Adrenal gland (tissue), 9 donors: ENCODE measurements at regions not wholly inside any gene's neighbourhood (a gene's known extent, or its start where the extent isn't known, plus 50 kb on each side); places are given as distances from the start of the nearest gene placed in this dataset.

Source experiments
- DNase-seq, 7 donors: peaks; one replicate each; pipeline ENCODE4 v3.0.0-alpha.2; 2019 to 2020
- H3K27ac ChIP-seq, 5 donors: fragments of 200-600 bp; sonication (generic) in 4 of 5; 1 replicate in 3 of 5; 2 replicates in 2 of 5; pipeline versions ENCODE4 v1.5.1 to v1.8.0; 2016 to 2020; ENCODE audit warnings: mild to moderate bottlenecking in 1 of 5
- H3K27me3 ChIP-seq: fragments of 200-600 bp; 2 replicates; pipeline ENCODE4 v1.8.0; 2021
- H3K36me3 ChIP-seq, 2 donors: fragments of 200-600 bp; replicated peaks in 1 of 2; 1 replicate in 1 of 2; 2 replicates in 1 of 2; pipeline versions ENCODE4 v1.5.1 to v1.8.0; 2018 to 2022
- H3K4me1 ChIP-seq, 2 donors: fragments of 200-600 bp; replicated peaks in 1 of 2; 1 replicate in 1 of 2; 2 replicates in 1 of 2; pipeline versions ENCODE4 v1.5.1 to v1.8.0; 2018 to 2021
- H3K4me3 ChIP-seq, 4 donors: fragments of 200-600 bp; sonication (generic) in 3 of 4; one replicate each; pipeline ENCODE4 v1.5.1; 2016 to 2018
- H3K9me3 ChIP-seq, 3 donors: fragments of 200-600 bp; sonication (generic) in 1 of 3; replicated peaks in 1 of 3; 1 replicate in 2 of 3; 2 replicates in 1 of 3; pipeline versions ENCODE4 v1.5.1 to v1.8.0; 2016 to 2021
- CTCF ChIP-seq, 6 experiments: fragments of 450-650 bp in 4 of 6; fragments of 200-600 bp in 2 of 6; sonication (generic) in 1 of 6; IDR thresholded peaks; 1 replicate in 5 of 6; 2 replicates in 1 of 6; pipeline versions ENCODE4 v1.5.1 to v1.8.0; 2016 to 2021; ENCODE audit warnings: antibody characterized with exemption in 6 of 6, mild to moderate bottlenecking in 2 of 6, moderate library complexity in 1 of 6
- POLR2A ChIP-seq, 2 donors: fragments of 450-650 bp; IDR thresholded peaks; one replicate each; pipeline ENCODE4 v1.6.1; 2017; ENCODE audit warnings: antibody characterized with exemption in 2 of 2, mild to moderate bottlenecking in 2 of 2, moderate library complexity in 1 of 2
- WGBS, 4 donors: extraction: QIAGEN DNeasy Blood & Tissue Kit in 2 of 4; methylation state at CpG; one replicate each; pipeline versions ENCODE4 v1.1.5 to v1.1.7; 2013 to 2017; 5-methylcytosine and 5-hydroxymethylcytosine counted together
- intact Hi-C, 2 donors: fragments of 100-400 bp; cut with DNase I; formaldehyde crosslinking; loops; one replicate each; pipeline versions ENCODE4 v1.14.1 to v1.15.0; 2022 to 2023
- donor health status: healthy with polysubstance abuse.
- donor health status: Bipolar disorder and iron deficiency.
- donor health status: DM: yes; HTN: yes; CAD: no.
- donor health status: DM: no; HTN: no; CAD: no.
- donor health status: DM: no; HTN: no; CAD: no.

GRCh38 chrX:20511792-20512191, 245.1 kb upstream of the RPS6KA3 start:
- H3K4me3 ChIP-seq: no peak overlapping the region

GRCh38 chrX:20507901-20508620, 241.4 kb upstream of the RPS6KA3 start:
- Histone ChIP-seq H3K27me3 (peaks cover 18% of the 10 kb centered on the region), H3K4me1 (no peaks in the 10 kb centered on the region), H3K4me3 (no peak overlapping the region), H3K36me3 (no peaks in the 10 kb centered on the region), H3K27ac (no peak overlapping the region), H3K9me3 (no peaks in the 10 kb centered on the region)
- TF ChIP-seq CTCF (IDR thresholded peaks at IDR 0.05): no peak
- no peak for TF ChIP-seq POLR2A (IDR thresholded peaks at IDR 0.05)
- no peak for DNase-seq
- WGBS, 4 donors: 70 to 78% (median 75%) methylated on average over 2 of the region's 2 CpGs
- intact Hi-C loops: no loop called here

More at GRCh38 chrX:20511792-20512191, 245.1 kb upstream of the RPS6KA3 start:
- H3K36me3 ChIP-seq: no peaks in the 10 kb centered on the region
- WGBS, 4 donors: 64 to 82% (median 82%) methylated on average over 5 of the region's 5 CpGs
- DNase-seq: no peak
- H3K4me1 ChIP-seq: no peaks in the 10 kb centered on the region
- intact Hi-C loops: no loop called here
- TF ChIP-seq CTCF (IDR thresholded peaks at IDR 0.05) (no peak), POLR2A (IDR thresholded peaks at IDR 0.05) (no peak)
- no peak overlapping the region for H3K27ac ChIP-seq
- no peaks in the 10 kb centered on the region for H3K9me3 ChIP-seq
- peaks cover 12% of the 10 kb centered on the region for H3K27me3 ChIP-seq

- no peak for DNase-seq
- no peak overlapping the region for H3K27ac ChIP-seq
- no peak overlapping the region for H3K4me3 ChIP-seq
- intact Hi-C loops: no loop called here
- no peaks in the 10 kb centered on the region for H3K36me3 ChIP-seq
- TF ChIP-seq POLR2A (IDR thresholded peaks at IDR 0.05) (no peak), CTCF (IDR thresholded peaks at IDR 0.05) (no peak)
- H3K4me1 ChIP-seq: no peaks in the 10 kb centered on the region
- peaks cover 18% of the 10 kb centered on the region for H3K27me3 ChIP-seq
- no peaks in the 10 kb centered on the region for H3K9me3 ChIP-seq
Observed at GRCh38 chrX:20506739-20507138, 240.0 kb upstream of the RPS6KA3 start.

- TF ChIP-seq POLR2A (IDR thresholded peaks at IDR 0.05) (no peak), CTCF (IDR thresholded peaks at IDR 0.05) (no peak)
- Histone ChIP-seq H3K27ac (no peak overlapping the region), H3K36me3 (no peaks in the 10 kb centered on the region), H3K9me3 (no peaks in the 10 kb centered on the region), H3K27me3 (peaks cover 12% of the 10 kb centered on the region), H3K4me1 (no peaks in the 10 kb centered on the region), H3K4me3 (no peak overlapping the region)
- intact Hi-C loops: no loop called here
- DNase-seq: no peak
Observed at GRCh38 chrX:20500949-20501348, 234.2 kb upstream of the RPS6KA3 start.
